HG02938 (cell line): ENCODE measurements at regions not wholly inside any gene's neighbourhood (a gene's known extent, or its start where the extent isn't known, plus 50 kb on each side); places are given as distances from the start of the nearest gene placed in this dataset.

ENCODE experiments used
- ATAC-seq: cut with Tn5 transposase; IDR thresholded peaks from one replicate; pipeline ENCODE4 v1.9.1; 2021; ENCODE audit warnings: mild to moderate bottlenecking, moderate library complexity; ENCODE audit not compliant: unreplicated experiment

DNA sequence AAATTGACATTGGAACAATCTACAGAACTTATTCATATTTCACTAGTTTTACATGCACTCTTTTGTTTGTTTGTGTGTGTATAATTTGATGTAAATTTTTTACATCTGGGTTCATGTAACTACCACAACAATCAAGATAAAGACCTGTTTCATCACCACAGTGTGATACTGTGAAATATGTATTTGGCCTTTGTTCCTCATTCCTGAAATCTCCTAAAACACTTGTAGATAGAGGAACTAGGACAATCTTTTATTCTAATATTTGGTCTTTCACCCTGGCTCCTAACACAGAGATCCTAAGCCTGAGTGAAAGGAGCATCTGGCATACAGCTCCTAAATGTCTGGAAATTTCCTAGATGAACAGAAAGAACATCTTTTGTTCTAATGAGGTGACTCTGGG lies 155.0 kb upstream of the GPR149 start:
- no peak for ATAC-seq

GRCh38 chr3:154584041-154584440 lies 154.1 kb upstream of the GPR149 start:
- ATAC-seq = no peak

GRCh38 chr3:154583086-154583634 lies 153.2 kb upstream of the GPR149 start:
- no peak for ATAC-seq

GRCh38 chr3:154582501-154582900 lies 152.5 kb upstream of the GPR149 start:
- no peak for ATAC-seq

DNA sequence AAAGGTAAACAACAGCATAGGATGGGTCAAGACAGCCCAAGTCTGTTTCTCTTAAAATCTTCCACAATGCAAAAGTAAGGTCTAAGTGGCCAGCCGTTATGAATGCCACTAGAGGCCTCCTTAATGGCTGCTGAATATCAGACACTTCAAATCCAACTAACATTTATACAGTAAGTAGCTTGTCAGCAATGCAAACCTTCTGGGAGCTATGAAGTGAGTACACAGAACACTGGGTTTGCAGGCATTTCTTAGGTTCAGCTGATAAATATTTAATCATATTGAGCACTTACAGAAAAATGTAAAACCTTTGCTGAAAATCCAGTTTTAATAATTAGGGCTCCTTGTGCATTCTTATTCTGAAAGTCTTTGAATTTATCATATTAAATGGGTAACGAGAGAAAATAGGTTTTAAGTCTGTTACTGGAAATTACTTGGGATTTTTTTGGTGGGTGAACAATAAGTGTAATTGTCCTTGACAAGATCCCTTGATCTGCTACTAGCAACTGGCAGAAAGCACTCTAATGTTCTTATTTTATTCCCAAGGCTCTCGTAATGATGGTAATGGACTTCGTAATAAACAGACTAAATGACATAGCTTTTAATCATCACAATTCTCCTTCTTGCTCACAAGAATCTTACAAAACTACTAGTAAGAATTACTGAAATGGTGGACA lies 141.7 kb upstream of the GPR149 start:
- ATAC-seq = no peak

- no peak for ATAC-seq
These were observed 138.1 kb upstream of the GPR149 start for GRCh38 chr3:154568064-154568463.

DNA sequence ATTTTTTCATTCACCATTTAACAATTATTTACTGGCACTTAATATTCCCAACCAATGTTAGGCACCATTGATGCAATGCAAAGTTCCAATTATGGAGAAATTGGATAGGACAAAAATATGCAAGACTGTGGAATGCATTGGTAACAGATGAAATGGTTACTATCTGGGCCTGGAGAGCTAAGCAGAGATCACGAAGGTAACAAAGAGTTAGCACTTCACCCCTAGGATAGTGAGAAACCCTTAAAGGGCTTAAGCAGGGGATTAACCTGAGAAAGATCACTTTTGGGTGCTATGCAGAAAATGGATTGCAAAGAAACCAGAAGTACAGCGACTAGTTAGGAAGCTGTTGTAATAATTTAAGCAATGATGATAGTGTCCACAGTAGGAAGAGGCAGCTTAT lies 129.6 kb upstream of the GPR149 start:
- no peak for ATAC-seq

- ATAC-seq = no peak
These were observed 122.3 kb upstream of the GPR149 start for GRCh38 chr3:154552338-154552737.

- ATAC-seq = no peak
These were observed 119.4 kb upstream of the GPR149 start for GRCh38 chr3:154549391-154549790.

- peak; percentile 54 for ATAC-seq
These were observed 118.4 kb upstream of the GPR149 start for GRCh38 chr3:154548341-154548740.

GRCh38 chr3:154542837-154543236 lies 112.8 kb upstream of the GPR149 start:
- ATAC-seq = no peak

GRCh38 chr3:154540950-154541604 lies 111.1 kb upstream of the GPR149 start:
- ATAC-seq = peak; percentile 70

GRCh38 chr3:154538566-154539360 lies 108.8 kb upstream of the GPR149 start:
- no peak for ATAC-seq

- ATAC-seq = no peak
These were observed 106.8 kb upstream of the GPR149 start for GRCh38 chr3:154536751-154537150.

GRCh38 chr3:154522036-154522602 lies 92.1 kb upstream of the GPR149 start:
- ATAC-seq = no peak

DNA sequence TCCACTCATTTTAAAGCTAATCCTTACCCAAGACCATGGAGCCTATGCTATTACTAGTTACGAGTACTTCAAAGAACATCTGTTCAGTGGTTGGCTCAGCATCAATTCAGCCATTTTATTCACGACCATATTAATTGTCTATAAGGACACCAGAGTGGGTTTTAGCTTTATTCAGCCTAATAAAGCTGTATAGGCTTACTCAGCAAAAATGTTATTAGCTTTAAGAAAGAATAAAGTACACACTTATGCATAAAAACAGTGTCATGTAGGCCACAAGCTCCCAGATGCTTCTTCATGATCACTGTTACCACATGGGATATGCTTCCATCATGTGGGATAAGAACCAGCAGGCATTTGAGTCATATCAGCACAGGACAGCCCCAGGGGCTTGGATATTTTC lies 87.4 kb upstream of the GPR149 start:
- no peak for ATAC-seq

DNA sequence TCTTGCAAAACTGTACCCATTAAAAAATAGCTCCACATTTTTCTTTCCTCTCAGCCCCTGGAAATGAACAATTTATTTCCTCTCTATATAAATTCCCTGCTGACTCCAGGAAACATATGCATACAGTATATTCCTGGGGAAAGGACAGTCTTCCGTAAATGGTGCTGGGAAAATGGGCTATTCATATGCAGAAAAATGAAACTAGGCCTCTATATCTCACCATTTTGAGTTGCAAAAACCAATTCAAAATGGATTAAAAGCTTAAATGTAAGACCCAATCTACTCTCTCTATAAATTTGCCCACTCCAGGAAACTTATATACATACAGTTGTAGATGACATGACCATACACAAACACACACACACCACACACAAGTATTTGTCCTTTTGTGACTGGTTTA lies 85.9 kb upstream of the GPR149 start:
- no peak for ATAC-seq

DNA sequence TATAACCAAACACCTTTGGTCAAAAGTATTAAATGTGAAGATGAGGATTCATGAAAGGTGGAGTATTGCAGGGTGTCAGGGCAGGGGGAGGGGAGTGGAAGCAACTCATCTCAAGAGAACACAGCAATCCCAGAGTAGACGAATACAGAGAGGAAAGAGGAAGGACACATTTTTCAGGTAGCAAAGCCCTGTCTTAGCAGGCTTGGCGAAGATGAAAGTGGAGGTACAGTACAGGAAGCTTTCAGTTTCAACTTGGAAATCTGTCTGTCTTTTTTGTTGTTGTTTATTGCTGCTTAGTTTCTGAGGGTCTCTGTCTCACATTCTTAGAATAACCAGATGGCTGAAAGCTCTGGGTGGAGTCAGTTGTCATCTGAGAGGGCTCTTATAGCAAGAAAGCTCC lies 80.8 kb upstream of the GPR149 start:
- ATAC-seq = no peak

DNA sequence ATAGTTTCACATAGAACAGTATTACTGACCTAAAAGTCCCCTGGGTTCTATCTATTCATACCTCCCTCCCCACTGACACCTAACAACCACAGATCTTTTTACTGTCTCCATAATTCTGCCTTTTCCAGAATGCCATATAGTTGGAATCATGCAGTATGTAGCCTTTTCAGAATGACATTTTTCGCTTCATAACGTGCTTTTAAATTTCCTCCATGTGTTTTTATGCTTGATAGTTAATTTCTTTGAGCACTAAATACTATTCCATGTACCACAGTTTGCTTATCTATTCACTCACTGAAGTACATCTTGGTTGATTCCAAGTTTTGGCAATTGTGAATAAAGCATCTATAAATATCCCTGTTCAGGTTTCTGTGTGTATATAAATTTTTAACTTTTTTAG lies 77.7 kb upstream of the GPR149 start:
- ATAC-seq = no peak

DNA sequence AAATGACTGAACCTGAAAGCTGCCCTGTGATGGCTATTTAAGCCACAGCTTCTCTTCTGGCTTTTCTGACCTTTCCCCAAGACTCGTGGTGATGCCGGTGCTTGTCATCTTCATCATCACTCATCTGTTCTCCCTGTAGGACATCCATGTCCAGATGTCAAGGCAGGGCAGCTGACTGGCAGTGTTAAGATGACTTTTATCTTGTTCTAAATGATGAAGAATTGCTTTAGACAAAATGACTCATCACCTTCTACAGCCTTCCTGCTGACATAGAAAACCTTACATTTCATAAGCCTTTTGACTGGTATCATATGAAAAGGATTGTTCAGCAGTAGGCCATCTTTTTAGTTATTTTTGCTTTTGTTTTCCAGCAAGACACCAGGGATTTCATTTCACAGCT lies 67.0 kb upstream of the GPR149 start:
- ATAC-seq = no peak

DNA sequence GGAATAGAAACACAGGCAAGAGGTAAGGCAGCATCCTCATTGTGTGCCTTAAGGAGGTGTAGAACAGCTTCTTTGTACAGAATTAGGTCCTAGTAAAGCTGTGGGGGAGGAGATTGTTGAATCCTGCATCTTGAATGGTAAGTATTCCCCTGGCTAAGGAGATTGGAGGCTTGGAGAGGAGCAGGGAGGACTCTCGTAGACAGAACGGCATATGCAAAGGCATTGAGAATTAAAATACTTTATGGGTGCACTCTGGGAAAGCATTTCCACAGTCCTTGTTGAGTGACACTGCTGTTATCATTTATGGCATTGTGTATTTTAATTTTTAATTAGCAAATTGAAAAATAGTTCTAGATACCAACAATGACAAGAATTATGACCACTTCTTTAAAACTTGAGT lies 66.5 kb upstream of the GPR149 start:
- no peak for ATAC-seq
